ENCODE measurements at regions not wholly inside any gene's neighbourhood (a gene's known extent, or its start where the extent isn't known, plus 50 kb on each side); places are given as distances from the start of the nearest gene placed in this dataset.
"Not testable (repeated sequence)": the region's sequence is repeated elsewhere in the genome, so short reads cannot be mapped to it uniquely, and the experiment has no call there.

- no peak for DNase-seq
These were observed 95.6 kb downstream of the VCPKMT start for GRCh38 chr14:50020799-50021198.

GRCh38 chr14:50021261-50022031 lies 94.9 kb downstream of the VCPKMT start:
- no peak for DNase-seq

- no peak for DNase-seq
These were observed 93.7 kb downstream of the VCPKMT start for GRCh38 chr14:50022661-50023060.

GRCh38 chr14:50023671-50024490 lies 92.5 kb downstream of the VCPKMT start:
- no peak for DNase-seq

- no peak for DNase-seq
These were observed 91.3 kb downstream of the VCPKMT start for GRCh38 chr14:50025073-50025472.

GRCh38 chr14:50025776-50026175 lies 90.6 kb downstream of the VCPKMT start:
- no peak for DNase-seq

GRCh38 chr14:50026396-50026795 lies 90.0 kb downstream of the VCPKMT start:
- DNase-seq, result no peak

- DNase-seq, result no peak
These were observed 88.6 kb downstream of the VCPKMT start for GRCh38 chr14:50027816-50028215.

GRCh38 chr14:50028458-50028857 lies 87.9 kb downstream of the VCPKMT start:
- no peak for DNase-seq

GRCh38 chr14:50030036-50030435 lies 86.3 kb downstream of the VCPKMT start:
- no peak for DNase-seq

GRCh38 chr14:50030911-50031310 lies 85.5 kb downstream of the VCPKMT start:
- DNase-seq, result not testable (repeated sequence)

- DNase-seq, result no peak
These were observed 84.6 kb downstream of the VCPKMT start for GRCh38 chr14:50031602-50032313.

GRCh38 chr14:50032462-50033167 lies 83.8 kb downstream of the VCPKMT start:
- not testable (repeated sequence) for DNase-seq

GRCh38 chr14:50035214-50035613 lies 81.2 kb downstream of the VCPKMT start:
- DNase-seq, result no peak

GRCh38 chr14:50036211-50036610 lies 80.2 kb downstream of the VCPKMT start:
- no peak for DNase-seq

- no peak for DNase-seq
These were observed 79.7 kb downstream of the VCPKMT start for GRCh38 chr14:50036637-50037036.

- no peak for DNase-seq
These were observed 79.1 kb downstream of the VCPKMT start for GRCh38 chr14:50037240-50037639.

- no peak for DNase-seq
These were observed 78.5 kb downstream of the VCPKMT start for GRCh38 chr14:50037852-50038251.

GRCh38 chr14:50038398-50039119 lies 77.8 kb downstream of the VCPKMT start:
- DNase-seq, result peak; percentile 79

- no peak for DNase-seq
These were observed 77.3 kb downstream of the VCPKMT start for GRCh38 chr14:50039120-50039517.

- no peak for DNase-seq
These were observed 76.5 kb downstream of the VCPKMT start for GRCh38 chr14:50039734-50040400.

GRCh38 chr14:50040401-50040775 lies 76.0 kb downstream of the VCPKMT start:
- peak; percentile 73 for DNase-seq
